GM21737 (cell line): ENCODE measurements at regions not wholly inside any gene's neighbourhood (a gene's known extent, or its start where the extent isn't known, plus 50 kb on each side); places are given as distances from the start of the nearest gene placed in this dataset.

Experiments used
- ATAC-seq: cut with Tn5 transposase; IDR thresholded peaks from one replicate; pipeline ENCODE4 v1.9.1; 2021; ENCODE audit warnings: mild to moderate bottlenecking, moderate library complexity; ENCODE audit not compliant: unreplicated experiment

GRCh38 chr10:131683281-131683861, 217.4 kb upstream of the PPP2R2D start:
- ATAC-seq = no peak

GRCh38 chr10:131683941-131684340, 216.9 kb upstream of the PPP2R2D start:
- ATAC-seq = no peak

- no peak for ATAC-seq
Measured at GRCh38 chr10:131685007-131685406, 215.8 kb upstream of the PPP2R2D start.

- no peak for ATAC-seq
Measured at GRCh38 chr10:131685576-131685975, 215.2 kb upstream of the PPP2R2D start.

GRCh38 chr10:131686781-131687420, 213.9 kb upstream of the PPP2R2D start:
- no peak for ATAC-seq

- ATAC-seq = no peak
Measured at GRCh38 chr10:131688304-131688703, 212.5 kb upstream of the PPP2R2D start.

GRCh38 chr10:131689016-131689415, 211.8 kb upstream of the PPP2R2D start:
- ATAC-seq = no peak

- no peak for ATAC-seq
Measured at GRCh38 chr10:131689486-131689885, 211.3 kb upstream of the PPP2R2D start.

- ATAC-seq = no peak
Measured at GRCh38 chr10:131689954-131690757, 210.7 kb upstream of the PPP2R2D start.

- no peak for ATAC-seq
Measured at GRCh38 chr10:131690805-131691239, 210.0 kb upstream of the PPP2R2D start.

GRCh38 chr10:131691481-131692090, 209.2 kb upstream of the PPP2R2D start:
- no peak for ATAC-seq

GRCh38 chr10:131692176-131692575, 208.6 kb upstream of the PPP2R2D start:
- ATAC-seq = no peak

GRCh38 chr10:131692686-131693334, 208.0 kb upstream of the PPP2R2D start:
- no peak for ATAC-seq

GRCh38 chr10:131693766-131694165, 207.0 kb upstream of the PPP2R2D start:
- no peak for ATAC-seq

- ATAC-seq = no peak
Measured at GRCh38 chr10:131694168-131694780, 206.5 kb upstream of the PPP2R2D start.

GRCh38 chr10:131694781-131695495, 205.9 kb upstream of the PPP2R2D start:
- no peak for ATAC-seq

- no peak for ATAC-seq
Measured at GRCh38 chr10:131695496-131696165, 205.2 kb upstream of the PPP2R2D start.

- ATAC-seq = no peak
Measured at GRCh38 chr10:131697476-131698128, 203.2 kb upstream of the PPP2R2D start.

GRCh38 chr10:131698232-131698631, 202.6 kb upstream of the PPP2R2D start:
- no peak for ATAC-seq
